CD4-positive, alpha-beta T cell treated with Interleukin-17A for 4 hours (primary cell): ENCODE measurements at regions not wholly inside any gene's neighbourhood (a gene's known extent, or its start where the extent isn't known, plus 50 kb on each side); places are given as distances from the start of the nearest gene placed in this dataset.
"Not testable (repeated sequence)": the region's sequence is repeated elsewhere in the genome, so short reads cannot be mapped to it uniquely, and the experiment has no call there.

Experiments
- DNase-seq: peaks from one replicate; pipeline ENCODE4 v3.0.0-alpha.2; 2020; ENCODE audit warnings: mixed read lengths

GRCh38 chr3:25844891-25845290 lies 55.0 kb downstream of the OXSM start:
- DNase-seq, result no peak

DNA sequence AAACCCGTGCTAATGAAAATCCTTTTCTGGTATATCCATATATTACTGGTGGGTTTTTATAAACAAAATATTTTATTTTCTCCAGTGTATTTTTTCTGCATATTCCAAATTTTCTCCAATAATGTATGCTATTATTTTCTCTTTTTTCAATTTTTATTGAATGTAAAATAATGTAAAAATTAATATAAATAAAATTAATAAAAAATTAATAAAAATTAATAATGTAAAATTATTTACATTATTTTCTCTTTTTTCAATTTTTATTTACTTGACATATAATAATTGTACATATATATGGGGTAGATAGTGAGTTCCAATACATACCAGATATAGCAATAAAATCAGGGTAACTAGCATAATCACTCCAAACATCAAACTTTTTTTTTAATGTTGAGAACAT lies 56.4 kb downstream of the OXSM start:
- DNase-seq, result no peak

DNA sequence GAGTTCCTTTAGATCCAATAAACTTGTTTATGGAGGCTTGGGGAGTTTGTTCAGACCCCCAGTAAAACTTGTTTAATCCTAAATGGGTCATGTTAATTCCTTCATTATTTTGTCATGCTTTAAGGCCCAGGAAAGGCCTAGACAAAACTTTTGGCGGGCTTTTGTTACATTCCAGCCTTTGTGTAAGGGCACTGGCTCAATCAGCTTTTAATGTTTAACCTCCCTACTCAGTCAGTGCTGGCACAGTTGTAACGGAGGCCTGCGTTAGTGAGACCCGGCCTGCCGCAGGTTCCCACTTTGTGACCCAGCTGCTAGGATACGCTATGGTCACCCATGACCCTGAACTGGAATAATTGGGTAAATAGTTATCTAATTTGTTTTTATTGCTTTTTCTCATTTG lies 59.2 kb downstream of the OXSM start:
- no peak for DNase-seq

DNA sequence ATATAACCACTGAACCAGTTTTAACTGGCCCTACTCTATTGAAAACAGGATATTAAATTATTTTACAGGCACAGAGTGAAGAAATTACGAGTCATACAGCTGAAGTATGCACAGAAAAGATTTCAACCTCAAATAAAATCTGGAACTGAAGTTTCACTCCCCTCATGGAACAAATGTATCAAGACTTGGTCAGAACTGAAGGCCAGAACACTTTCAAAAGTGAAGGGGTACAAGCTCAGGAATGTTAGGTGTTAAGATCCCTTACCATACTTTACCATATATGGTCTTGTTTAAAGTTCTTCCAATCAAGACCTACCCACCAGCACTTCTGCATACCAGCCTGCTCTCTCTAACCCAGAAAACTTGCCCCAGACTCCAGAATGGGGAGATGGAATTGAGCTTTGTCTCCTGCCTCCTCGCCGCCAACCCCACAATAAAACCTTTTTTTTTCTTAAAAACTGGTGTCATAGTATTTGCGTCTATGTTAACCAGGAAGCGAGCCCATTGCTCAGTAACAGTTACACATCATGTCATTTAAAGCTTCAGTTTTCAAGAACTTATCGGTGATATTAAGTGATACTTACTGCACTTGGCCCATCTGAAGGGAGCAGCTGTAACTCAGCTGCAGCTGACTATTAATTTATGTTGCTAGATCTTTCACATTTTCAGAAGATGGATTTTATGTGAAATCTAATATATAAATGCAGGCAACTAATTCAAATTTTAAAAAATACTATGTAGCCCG lies 59.9 kb downstream of the OXSM start:
- DNase-seq, result no peak

DNA sequence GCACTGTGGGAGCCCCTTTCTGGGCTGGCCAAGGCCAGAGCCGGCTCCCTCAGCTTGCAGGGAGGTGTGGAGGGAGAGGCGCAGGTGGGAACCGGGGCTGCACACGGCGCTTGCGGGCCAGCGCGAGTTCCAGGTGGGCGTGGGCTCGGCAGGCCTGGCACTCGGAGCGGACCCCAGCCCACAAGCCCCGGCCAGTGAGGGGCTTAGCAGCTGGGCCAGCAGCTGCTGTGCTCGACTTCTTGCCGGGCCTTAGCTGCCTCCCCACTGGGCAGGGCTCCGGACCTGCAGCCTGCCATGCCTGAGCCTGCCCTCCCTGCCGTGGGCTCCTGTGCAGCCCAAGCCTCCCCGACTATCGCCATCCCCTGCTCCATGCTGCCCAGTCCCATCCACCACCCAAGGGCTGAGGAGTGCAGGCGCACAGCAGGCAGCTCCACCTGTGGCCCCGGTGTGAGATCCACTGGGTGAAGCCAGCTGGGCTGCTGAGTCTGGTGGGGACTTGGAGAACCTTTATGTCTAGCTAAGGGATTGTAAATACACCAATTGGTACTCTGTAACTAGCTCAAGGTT lies 61.9 kb downstream of the OXSM start:
- DNase-seq, result not testable (repeated sequence)

DNA sequence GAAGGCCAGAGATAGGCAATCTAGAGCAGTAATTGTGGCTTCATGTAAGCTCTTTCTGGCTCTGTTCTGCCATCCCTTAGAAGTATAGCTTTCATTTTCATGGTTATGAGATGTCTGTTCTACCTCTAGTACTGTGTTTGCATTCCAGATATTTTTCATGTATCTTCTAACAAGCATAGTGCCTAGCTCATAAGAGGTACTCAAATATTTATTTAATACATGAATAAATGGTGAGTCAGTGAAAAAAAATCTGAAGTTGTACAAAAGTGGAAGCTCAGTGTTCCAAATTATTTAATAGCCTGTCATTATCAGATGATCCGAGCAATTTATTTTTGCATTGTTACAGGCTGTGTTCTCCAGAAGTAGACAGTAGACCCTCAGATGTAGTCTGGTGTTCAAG lies 64.3 kb downstream of the OXSM start:
- no peak for DNase-seq

- DNase-seq, result no peak
These were observed 64.7 kb downstream of the OXSM start for GRCh38 chr3:25854635-25855034.

DNA sequence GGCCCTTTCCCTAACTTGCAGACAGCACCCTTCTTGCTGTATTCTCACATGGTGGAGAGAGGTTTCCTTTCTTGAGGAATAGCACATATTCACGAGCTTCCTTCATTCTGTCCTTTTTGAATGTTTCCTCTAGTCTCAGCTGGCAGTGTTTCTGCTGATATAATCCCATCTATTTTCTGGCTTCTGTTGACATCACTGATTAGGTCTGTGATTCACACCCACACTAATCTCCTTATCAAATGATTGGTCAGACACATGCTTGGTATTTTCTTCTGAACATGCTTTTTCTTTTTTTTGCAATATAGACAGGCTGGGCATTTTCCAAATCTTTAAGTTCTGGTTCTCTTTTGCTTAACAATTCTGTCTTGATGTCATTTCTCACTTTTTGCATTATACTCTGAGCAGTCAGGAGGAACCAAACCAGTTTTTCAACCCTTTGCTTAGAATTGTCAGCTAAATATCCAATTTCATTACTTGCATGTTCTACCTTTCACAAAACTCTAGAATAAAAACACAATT lies 65.4 kb downstream of the OXSM start:
- DNase-seq, result no peak

GRCh38 chr3:25856902-25857518 lies 67.1 kb downstream of the OXSM start:
- DNase-seq, result peak; percentile 30

GRCh38 chr3:25861566-25861965 lies 71.7 kb downstream of the OXSM start:
- no peak for DNase-seq

DNA sequence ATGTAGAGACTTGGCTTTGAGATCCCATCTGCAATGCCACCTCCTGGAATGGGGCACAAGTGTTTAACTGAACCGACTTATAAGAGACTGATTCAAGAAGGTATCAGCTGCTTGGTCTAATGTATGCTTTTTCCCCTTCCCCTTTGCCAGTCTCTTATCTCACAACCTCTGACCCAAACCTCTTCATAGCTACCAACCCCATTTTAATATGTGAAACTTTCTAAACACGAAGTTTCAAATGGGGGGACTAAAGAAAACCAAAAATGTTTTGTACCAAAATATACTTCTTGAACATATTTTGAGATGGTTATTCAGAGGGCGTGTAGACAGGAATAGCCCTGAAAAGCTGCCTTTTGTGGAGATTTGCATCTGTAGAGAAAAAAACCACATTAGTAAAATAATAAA lies 73.1 kb downstream of the OXSM start:
- no peak for DNase-seq

- DNase-seq, result no peak
These were observed 73.6 kb downstream of the OXSM start for GRCh38 chr3:25863416-25863959.

DNA sequence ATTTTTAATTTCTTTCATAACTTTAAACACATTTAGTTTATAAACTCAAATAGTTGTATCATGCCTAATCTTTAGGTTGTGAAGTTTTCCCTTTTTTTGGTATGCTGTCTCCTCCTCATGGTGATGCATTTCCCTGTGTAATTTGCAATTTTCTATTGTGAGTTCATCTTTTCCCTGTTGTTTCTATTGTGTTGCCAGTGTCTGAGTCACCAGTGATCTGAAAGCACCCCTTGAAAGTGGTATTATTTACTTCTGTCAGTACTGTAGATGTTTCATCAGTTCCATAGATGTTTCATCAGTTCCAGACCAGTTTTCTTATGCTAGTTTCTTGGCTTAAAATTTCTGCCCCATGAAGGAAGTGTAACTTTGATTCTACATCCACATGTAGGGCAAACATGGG lies 80.6 kb downstream of the OXSM start:
- DNase-seq, result no peak

GRCh38 chr3:25872200-25872877 lies 82.4 kb downstream of the OXSM start:
- no peak for DNase-seq

DNA sequence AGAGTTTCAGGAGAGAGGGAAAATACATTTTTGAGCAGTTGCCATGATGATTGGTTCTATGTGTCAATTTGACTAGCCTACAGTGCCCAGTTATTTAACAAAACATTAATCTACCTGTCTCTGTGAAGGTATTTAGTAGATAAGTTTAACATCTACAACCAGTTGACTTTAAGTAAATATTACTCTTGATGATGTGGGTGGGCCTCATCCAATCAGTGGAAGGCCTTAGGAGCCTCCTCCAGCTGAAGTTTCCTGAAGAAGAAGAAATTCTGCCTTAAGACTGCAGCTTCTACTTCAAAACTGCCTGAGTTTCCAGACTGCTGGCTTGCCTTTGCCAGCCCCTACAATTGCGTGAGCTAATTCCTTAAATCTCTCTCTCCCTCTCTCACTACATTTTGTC lies 93.6 kb downstream of the OXSM start:
- no peak for DNase-seq

DNA sequence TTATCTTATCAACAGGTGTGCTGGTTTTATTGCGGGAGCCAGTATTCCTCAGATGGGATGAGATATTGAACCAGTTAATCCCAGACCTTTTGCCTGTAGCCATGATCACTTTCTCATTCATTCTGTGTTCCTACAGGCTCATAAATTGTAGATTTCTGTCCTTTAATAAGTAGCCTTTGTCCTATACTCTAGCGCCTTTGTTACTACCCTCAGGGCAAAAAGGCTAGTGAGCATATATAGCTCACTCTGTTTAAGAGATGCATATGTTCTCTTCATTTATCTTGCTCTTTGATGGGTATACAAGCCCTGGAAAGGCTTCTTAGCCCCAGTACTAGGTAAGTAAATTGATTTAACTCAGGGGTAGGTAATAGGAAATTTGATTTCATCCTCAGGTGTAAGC lies 95.1 kb downstream of the OXSM start:
- no peak for DNase-seq

GRCh38 chr3:25885544-25885943 lies 95.7 kb downstream of the OXSM start:
- DNase-seq, result no peak

DNA sequence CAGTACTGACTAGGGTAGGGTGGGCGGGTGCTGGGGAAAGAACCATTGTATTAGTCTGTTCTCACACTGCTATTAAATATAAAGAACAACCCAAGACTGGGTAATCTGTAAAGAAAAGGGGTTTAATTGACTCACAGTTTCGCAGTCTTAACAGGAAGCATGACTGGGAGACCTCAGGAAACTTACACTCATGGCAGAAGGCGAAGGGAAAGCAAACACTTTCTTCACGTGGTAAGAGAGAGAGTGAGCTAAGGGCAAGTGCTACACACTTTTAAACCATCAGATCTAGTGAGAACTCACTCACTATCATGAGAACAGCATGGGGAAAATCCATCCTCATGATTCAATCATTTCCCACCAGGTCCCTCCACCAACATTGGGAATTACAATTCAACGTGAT lies 98.0 kb downstream of the OXSM start:
- no peak for DNase-seq

DNA sequence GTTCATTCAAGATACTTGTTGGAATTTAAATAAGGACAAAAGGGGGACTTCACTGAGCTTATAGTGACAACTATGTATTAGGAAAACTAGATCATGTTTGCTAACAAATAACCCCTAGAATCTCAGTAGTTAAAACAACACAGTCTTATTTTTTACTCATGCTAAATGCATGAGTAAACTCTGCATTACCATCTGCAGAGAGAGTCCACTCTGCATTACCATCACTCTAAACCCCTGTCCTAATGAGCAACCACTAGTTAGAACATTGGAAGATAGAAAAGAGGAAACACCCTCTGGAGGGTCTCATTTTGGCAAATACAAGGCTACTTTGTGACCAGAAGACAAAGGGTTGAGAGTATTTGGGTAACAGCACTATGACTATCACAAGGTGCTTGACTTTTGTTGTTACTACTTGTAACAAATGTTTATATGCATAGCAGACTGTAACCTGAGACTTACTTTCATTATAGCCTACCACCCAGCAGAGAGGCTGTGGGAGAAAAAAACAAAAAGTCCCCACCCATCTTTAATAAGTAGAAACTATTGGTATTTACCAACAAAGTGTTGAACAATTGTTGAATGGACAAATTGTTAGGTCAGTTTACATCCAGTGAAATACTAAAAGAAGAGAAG lies 99.1 kb downstream of the OXSM start:
- no peak for DNase-seq

- no peak for DNase-seq
These were observed 99.6 kb downstream of the OXSM start for GRCh38 chr3:25889525-25889917.

DNA sequence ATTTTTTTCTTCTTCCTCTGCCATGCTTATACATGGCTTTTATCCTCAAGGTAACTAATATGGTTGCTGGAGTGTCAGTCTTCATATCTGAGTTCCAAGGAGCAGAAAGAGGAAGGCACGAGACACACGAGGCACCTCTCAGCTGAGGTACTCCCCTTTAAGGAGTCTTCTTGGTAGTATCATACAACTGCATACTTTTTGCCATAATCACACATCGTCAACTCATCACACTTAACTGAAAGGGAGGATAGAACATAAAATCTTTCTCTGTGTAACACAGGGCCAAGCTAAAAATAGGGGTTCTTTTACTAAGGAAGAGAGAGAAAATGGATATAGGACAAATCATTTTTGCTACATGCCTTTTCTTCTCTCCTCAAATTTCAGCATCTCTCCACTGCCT lies 104.2 kb downstream of the OXSM start:
- no peak for DNase-seq

DNA sequence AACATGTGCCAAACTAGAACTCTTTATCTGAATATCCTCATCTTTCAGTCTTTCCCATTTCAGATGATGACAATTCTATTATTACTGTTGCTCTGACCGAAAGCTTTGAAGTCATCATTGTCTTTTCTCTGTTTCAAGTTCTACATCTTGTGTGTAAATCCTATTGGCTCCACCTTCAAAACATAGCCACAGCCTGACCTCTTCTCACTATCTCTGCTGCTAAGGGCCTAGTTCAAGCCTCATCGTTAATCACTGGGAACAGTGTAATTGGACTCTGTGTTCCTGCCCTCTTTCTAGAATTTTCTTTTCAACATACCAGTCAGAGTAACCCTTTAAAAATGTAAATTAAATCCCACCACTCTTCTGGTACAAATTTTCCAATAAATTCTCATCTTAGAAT lies 105.1 kb downstream of the OXSM start:
- no peak for DNase-seq

- no peak for DNase-seq
These were observed 105.6 kb downstream of the OXSM start for GRCh38 chr3:25895443-25895842.
